SK-N-SH treated with all-trans-retinoic acid at 6 μM for 48 hours (cell line): ENCODE measurements at regions not wholly inside any gene's neighbourhood (a gene's known extent, or its start where the extent isn't known, plus 50 kb on each side); places are given as distances from the start of the nearest gene placed in this dataset.

Experiments
- ARNTL ChIP-seq: fragments of 450-650 bp; formaldehyde crosslinking; IDR thresholded peaks from 2 replicates; pipeline ENCODE4 v1.5.0; 2020; ENCODE audit warnings: low read depth, mild to moderate bottlenecking, moderate library complexity, borderline replicate concordance
- CSDC2 ChIP-seq: fragments of 250-450 bp; sonication (Bioruptor Pico); IDR thresholded peaks from 2 replicates; pipeline ENCODE4 v1.5.0; 2020; ENCODE audit warnings: mild to moderate bottlenecking, moderate library complexity
- OSR1 ChIP-seq: fragments of 250-450 bp; sonication (Bioruptor Pico); IDR thresholded peaks from 2 replicates; pipeline ENCODE4 v1.8.0; 2022; ENCODE audit warnings: moderate library complexity, mild to moderate bottlenecking, inconsistent platforms
- PPARA ChIP-seq: fragments of 250-450 bp; sonication (Bioruptor Pico); IDR thresholded peaks from 2 replicates; pipeline ENCODE4 v1.5.0; 2020; ENCODE audit warnings: mild to moderate bottlenecking, borderline replicate concordance
- RARB ChIP-seq: fragments of 250-450 bp; sonication (Bioruptor Pico); IDR thresholded peaks from 2 replicates; pipeline ENCODE4 v1.8.0; 2021; ENCODE audit warnings: mild to moderate bottlenecking, moderate library complexity
- ZFP3 ChIP-seq: fragments of 250-450 bp; sonication (Bioruptor Pico); IDR thresholded peaks from 2 replicates; pipeline ENCODE4 v1.5.0; 2020; ENCODE audit warnings: mild to moderate bottlenecking, moderate library complexity
- TF ChIP-seq, protein P1 (sequence below): fragments of 250-450 bp; sonication (Bioruptor Pico); IDR thresholded peaks from 2 replicates; pipeline ENCODE4 v1.5.1; 2020; ENCODE audit warnings: low read depth, mild to moderate bottlenecking, moderate library complexity
- TF ChIP-seq, protein P2 (sequence below): fragments of 250-450 bp; sonication (Bioruptor Pico); IDR thresholded peaks from 2 replicates; pipeline ENCODE4 v1.8.0; 2020; ENCODE audit warnings: mild to moderate bottlenecking, moderate library complexity, borderline replicate concordance
- TF ChIP-seq, protein P3 (sequence below): fragments of 250-450 bp; sonication (Bioruptor Pico); IDR thresholded peaks from 2 replicates; pipeline ENCODE4 v1.5.1; 2021; ENCODE audit warnings: mild to moderate bottlenecking, moderate library complexity

DNA sequence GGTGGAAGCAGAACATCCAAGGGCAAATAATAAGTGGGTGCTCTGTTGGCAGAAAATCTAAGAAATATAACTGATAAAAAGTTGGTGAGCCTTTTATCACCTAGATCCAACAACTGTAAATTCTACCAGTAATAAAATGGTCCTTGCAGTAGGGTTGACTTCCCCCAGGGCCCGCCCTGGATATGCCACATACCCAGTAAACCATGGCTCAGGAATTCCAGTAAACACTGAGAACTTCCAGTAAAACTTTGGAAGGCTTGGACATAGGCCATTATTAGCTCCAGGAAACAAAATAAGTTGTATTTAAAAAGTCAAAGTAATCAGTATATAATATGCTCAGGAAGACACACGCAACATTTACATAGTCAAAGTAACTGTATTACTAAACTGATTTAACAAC lies 402.2 kb downstream of the BCAT1 start:
- no peak for TF ChIP-seq ARNTL
- no peak for TF ChIP-seq RARB
- TF ChIP-seq, protein P1, sequence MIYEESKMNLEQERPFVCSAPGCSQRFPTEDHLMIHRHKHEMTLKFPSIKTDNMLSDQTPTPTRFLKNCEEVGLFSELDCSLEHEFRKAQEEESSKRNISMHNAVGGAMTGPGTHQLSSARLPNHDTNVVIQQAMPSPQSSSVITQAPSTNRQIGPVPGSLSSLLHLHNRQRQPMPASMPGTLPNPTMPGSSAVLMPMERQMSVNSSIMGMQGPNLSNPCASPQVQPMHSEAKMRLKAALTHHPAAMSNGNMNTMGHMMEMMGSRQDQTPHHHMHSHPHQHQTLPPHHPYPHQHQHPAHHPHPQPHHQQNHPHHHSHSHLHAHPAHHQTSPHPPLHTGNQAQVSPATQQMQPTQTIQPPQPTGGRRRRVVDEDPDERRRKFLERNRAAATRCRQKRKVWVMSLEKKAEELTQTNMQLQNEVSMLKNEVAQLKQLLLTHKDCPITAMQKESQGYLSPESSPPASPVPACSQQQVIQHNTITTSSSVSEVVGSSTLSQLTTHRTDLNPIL = no peak
- TF ChIP-seq, protein P2, sequence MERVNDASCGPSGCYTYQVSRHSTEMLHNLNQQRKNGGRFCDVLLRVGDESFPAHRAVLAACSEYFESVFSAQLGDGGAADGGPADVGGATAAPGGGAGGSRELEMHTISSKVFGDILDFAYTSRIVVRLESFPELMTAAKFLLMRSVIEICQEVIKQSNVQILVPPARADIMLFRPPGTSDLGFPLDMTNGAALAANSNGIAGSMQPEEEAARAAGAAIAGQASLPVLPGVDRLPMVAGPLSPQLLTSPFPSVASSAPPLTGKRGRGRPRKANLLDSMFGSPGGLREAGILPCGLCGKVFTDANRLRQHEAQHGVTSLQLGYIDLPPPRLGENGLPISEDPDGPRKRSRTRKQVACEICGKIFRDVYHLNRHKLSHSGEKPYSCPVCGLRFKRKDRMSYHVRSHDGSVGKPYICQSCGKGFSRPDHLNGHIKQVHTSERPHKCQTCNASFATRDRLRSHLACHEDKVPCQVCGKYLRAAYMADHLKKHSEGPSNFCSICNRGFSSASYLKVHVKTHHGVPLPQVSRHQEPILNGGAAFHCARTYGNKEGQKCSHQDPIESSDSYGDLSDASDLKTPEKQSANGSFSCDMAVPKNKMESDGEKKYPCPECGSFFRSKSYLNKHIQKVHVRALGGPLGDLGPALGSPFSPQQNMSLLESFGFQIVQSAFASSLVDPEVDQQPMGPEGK = no peak
- no peak for TF ChIP-seq OSR1 (CRISPR knock-in tag)
- TF ChIP-seq CSDC2 = no peak
- no peak for TF ChIP-seq ZFP3 (CRISPR knock-in tag)
- TF ChIP-seq, protein P3, sequence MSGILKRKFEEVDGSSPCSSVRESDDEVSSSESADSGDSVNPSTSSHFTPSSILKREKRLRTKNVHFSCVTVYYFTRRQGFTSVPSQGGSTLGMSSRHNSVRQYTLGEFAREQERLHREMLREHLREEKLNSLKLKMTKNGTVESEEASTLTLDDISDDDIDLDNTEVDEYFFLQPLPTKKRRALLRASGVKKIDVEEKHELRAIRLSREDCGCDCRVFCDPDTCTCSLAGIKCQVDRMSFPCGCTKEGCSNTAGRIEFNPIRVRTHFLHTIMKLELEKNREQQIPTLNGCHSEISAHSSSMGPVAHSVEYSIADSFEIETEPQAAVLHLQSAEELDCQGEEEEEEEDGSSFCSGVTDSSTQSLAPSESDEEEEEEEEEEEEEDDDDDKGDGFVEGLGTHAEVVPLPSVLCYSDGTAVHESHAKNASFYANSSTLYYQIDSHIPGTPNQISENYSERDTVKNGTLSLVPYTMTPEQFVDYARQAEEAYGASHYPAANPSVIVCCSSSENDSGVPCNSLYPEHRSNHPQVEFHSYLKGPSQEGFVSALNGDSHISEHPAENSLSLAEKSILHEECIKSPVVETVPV (CRISPR knock-in tag) = no peak
- TF ChIP-seq PPARA (CRISPR knock-in tag) = no peak
